ENCODE measurements at regions not wholly inside any gene's neighbourhood (a gene's known extent, or its start where the extent isn't known, plus 50 kb on each side); places are given as distances from the start of the nearest gene placed in this dataset.

GRCh38 chr11:72494109-72494429, 59.7 kb upstream of the CLPB start:
- DNase-seq (ENCODE audit: low spot score): no peak
- H3K27me3 Mint-ChIP-seq (ENCODE audit: low read depth): no peaks in the 10 kb centered on the region
- H3K36me3 Mint-ChIP-seq: no peaks in the 10 kb centered on the region
- H3K27ac Mint-ChIP-seq: no peak overlapping the region
- H3K9me3 Mint-ChIP-seq: peaks cover 9% of the 10 kb centered on the region
- ATAC-seq: no peak
- no peak overlapping the region for H3K4me3 Mint-ChIP-seq
- H3K4me1 Mint-ChIP-seq: no peaks in the 10 kb centered on the region
- TF ChIP-seq ATF6 (CRISPR knock-in tag; IDR thresholded peaks at IDR 0.05) (no peak), NFATC4 (CRISPR knock-in tag; IDR thresholded peaks at IDR 0.05) (no peak), ATF1 (CRISPR knock-in tag; IDR thresholded peaks at IDR 0.05) (no peak), ELF4 (CRISPR knock-in tag; IDR thresholded peaks at IDR 0.05; ENCODE audit: low read depth) (no peak)
- ChIA-PET POLR2A (no interaction called here), CTCF (interaction anchor here (1.1 to 2.7 kb wide), 10 partner anchors 11 to 115 kb away, joined by 3 to 30 read pairs (median 8); no protein-coding TSS in a partner anchor)

- Mint-ChIP-seq H3K9me3 (peaks cover 5% of the 10 kb centered on the region; the same call in 1 of the 2 replicates), H3K27me3 (ENCODE audit: low read depth) (no peaks in the 10 kb centered on the region), H3K4me3 (no peak overlapping the region), H3K27ac (no peak overlapping the region), H3K4me1 (no peaks in the 10 kb centered on the region), H3K36me3 (no peaks in the 10 kb centered on the region)
- TF ChIP-seq ZNF425 (CRISPR knock-in tag; conservative IDR thresholded peaks at IDR 0.05) (no peak), E2F5 (CRISPR knock-in tag; IDR thresholded peaks at IDR 0.05) (no peak), ATF3 (CRISPR knock-in tag; conservative IDR thresholded peaks at IDR 0.05) (no peak), E2F4 (CRISPR knock-in tag; IDR thresholded peaks at IDR 0.05; ENCODE audit: borderline replicate concordance, low read depth) (no peak), FOXP1 (CRISPR knock-in tag; IDR thresholded peaks at IDR 0.05; ENCODE audit: borderline replicate concordance) (no peak), IRF2 (CRISPR knock-in tag; IDR thresholded peaks at IDR 0.05; ENCODE audit: borderline replicate concordance, low read depth) (no peak), FOXJ3 (CRISPR knock-in tag; IDR thresholded peaks at IDR 0.05; ENCODE audit: borderline replicate concordance) (no peak), USF1 (CRISPR knock-in tag; IDR thresholded peaks at IDR 0.05) (no peak), KAT7 (CRISPR knock-in tag; IDR thresholded peaks at IDR 0.05; ENCODE audit: borderline replicate concordance) (no peak), GTF2I (CRISPR knock-in tag; conservative IDR thresholded peaks at IDR 0.05) (no peak), OVOL2 (CRISPR knock-in tag; IDR thresholded peaks at IDR 0.05; ENCODE audit: borderline replicate concordance) (no peak), HMGA2 (CRISPR knock-in tag; IDR thresholded peaks at IDR 0.05) (no peak), NR3C1 (CRISPR knock-in tag; conservative IDR thresholded peaks at IDR 0.05; ENCODE audit: low read depth) (no peak), MAX (CRISPR knock-in tag; IDR thresholded peaks at IDR 0.05) (no peak), ESRRA (CRISPR knock-in tag; IDR thresholded peaks at IDR 0.05; ENCODE audit: borderline replicate concordance) (no peak), ZMAT4 (CRISPR knock-in tag; IDR thresholded peaks at IDR 0.05) (no peak), ZBTB43 (CRISPR knock-in tag; IDR thresholded peaks at IDR 0.05) (no peak), TEAD4 (CRISPR knock-in tag; IDR thresholded peaks at IDR 0.05) (no peak), TP53 (CRISPR knock-in tag; IDR thresholded peaks at IDR 0.05) (no peak)
- ATAC-seq (peak; percentile 55; the same call in 1 of the 2 replicates), DNase-seq (ENCODE audit: low spot score) (no peak)
- ChIA-PET POLR2A (no interaction called here), CTCF (interaction anchor here (0.7 to 2.7 kb wide), 17 partner anchors 10 to 116 kb away, joined by 3 to 30 read pairs (median 6); no protein-coding TSS in a partner anchor)
These were observed 59.2 kb upstream of the CLPB start for GRCh38 chr11:72493426-72494108.

All from WTC11 (cell line).